HG03095 (cell line): ENCODE measurements at regions not wholly inside any gene's neighbourhood (a gene's known extent, or its start where the extent isn't known, plus 50 kb on each side); places are given as distances from the start of the nearest gene placed in this dataset.

Source experiments
- ATAC-seq: cut with Tn5 transposase; IDR thresholded peaks from one replicate; pipeline ENCODE4 v1.9.1; 2021; ENCODE audit warnings: moderate library complexity; ENCODE audit not compliant: unreplicated experiment

DNA sequence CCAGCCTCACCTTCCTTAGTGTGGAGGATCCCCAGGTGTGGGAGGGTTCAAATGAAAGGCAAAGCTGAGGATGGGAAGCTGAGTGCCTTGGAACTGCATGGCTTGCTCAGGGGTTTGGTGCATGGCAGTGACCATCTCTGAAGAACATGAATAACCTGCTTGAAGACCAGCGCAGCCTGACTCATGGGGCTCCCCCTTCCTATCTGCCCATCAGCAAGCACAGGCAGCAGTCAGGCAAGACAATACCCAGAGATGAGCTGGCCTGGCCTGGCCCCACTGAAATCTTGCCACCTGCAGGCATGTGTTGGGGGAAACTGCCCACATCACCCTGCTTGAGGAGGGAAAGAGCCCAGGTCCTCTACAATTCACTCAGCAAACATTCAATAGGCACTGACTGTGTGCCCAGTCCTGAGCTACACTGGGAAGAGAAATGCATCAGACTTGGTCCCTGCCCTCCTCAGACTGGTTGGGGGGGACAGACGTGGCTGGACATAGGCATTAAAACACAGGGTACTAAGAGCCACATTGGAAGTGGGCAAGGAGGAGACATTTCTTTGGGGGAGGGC is 105.0 kb upstream of the ALDH1B1 start:
- ATAC-seq, result no peak

DNA sequence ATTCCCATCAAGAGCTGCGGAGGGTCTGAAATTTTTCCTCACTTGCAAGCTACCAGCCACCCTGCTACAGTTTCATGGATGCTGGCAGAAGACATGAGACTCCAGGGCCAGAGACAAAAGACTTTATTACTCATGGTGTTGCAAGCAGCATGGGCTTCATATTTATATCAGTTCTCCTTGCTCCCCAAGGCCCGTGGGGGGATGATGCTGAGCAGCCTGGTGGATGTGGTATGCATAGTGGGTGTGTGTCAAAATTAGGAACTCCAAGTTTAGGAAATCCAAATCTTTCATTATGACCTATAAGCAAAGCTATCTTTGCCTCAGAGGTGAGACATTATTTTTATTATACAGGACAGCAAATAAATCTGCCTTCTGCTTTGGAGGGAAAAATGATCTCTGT is 105.7 kb upstream of the ALDH1B1 start:
- no peak for ATAC-seq

DNA sequence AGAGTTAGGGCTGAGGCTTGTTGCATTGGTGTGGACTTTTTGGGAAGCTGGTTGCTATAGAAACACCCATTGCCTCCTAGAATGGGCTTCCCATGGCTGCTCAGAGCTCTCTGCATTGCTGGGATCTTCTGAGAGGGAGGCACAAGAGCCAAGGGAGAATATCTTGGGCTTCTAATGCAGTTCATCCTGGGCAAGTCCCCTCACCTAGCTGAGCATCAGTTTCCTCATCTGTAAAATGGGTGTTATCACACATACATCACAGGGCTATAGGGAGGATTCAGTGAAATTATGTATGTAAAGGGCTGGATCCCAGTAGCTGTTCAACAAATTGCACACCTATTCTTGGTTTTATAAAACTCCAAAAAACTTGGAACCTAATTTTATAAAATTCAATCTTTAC is 106.1 kb upstream of the ALDH1B1 start:
- no peak for ATAC-seq

DNA sequence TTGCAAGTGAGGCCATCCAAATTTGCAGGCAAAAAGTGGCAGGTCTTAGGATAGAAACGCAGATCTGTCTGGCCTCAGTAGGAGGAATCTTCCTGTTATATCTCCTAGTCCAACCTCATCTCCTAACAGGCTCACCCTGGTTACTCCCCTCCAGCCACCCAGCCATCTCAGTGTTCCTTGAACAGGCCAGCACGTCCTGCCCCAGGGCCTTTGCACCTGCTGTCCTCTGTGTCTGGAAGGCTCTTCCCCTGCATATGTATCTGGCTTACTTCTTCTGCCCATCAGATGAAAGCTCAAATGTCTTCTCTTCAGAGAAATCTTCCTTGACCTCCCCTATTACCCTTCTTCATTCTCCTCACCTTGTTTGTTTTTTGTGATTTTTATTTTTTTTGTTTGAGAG is 107.3 kb upstream of the ALDH1B1 start:
- no peak for ATAC-seq

DNA sequence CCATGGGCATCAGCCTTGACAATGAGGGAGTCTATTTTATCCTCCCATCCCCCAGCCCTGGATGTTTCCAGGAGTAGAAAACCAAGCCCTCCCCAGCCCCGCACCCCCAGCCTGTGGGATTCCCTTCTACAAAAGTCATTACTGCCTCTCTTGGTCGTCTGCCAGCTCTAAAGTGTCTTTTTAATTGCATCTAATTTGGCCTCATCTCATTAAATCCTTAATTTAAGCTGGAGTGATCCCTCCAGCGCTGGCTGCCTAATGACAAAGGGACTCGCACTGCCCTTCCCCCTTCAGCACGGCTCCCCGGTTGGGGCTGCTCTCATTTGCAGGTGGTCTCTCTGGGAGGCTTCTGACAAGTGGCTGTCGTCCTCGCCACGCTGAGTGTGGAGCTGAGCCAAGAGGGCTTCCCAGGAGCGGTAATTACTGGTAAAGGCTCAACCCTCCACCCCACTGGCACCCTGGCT is 107.9 kb upstream of the ALDH1B1 start:
- no peak for ATAC-seq

DNA sequence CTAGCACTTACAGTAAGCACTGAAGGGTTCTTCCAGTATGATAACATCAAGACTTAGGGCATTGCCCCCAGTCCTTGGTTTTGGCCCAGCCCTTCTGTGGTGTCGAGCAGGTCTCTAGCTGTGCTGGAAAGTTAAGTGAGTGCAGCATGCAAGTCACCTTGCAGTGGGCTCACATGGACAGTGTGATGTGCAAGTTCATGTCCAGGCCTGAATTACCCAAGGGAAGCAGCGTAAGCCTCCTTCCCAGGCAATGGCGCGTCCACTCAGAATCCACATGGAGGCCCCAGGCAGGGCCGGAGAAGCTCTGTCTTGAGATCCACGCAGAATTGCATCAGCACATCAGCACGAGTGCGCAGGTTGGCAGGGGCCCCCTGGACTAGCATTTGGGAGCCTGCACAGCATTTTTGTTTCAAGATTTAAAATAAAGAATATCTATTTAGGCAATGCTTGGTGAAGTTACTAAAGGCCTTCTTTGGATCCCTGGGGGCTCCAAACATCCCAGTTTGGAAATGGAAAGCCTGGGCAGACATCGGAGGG is 108.4 kb upstream of the ALDH1B1 start:
- no peak for ATAC-seq

DNA sequence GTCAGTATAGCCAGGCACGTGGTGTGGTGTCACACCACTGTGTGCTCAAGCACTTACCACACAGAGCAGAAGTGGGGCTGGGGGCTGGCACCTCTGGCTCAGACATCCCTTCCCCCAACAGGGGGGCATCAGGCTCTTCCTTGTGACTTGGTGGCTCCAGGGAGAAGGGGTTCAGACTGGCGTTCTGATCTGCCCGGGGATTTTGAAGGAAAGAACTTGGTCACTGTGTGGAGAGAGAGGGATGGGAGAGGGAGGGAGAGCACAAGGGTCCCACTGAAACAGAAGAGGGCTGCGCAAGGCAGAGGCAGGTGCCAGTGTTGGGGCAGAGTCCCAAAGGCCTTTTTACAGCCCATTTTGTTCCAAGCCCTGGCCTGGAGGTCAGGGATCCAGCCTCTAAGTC is 109.7 kb upstream of the ALDH1B1 start:
- no peak for ATAC-seq

DNA sequence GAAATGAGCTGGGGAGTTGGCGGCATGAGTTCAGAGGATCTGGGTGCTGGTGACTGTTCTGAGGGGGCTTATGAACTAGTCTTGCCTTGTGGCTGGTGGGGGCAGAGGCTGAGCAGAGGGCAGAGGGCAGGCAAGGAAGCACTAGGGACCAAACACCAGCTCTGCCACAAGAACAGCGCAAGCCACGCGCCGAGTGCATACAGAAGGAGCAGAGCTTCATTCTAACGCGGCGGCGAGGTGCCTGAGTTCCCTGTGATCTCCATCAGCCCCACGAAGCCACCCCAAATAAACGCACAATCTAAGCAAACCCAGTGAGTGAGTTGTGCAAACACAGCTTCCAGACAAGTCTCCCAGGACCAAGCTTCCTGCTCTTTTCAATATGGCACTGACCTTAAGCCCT is 110.6 kb upstream of the ALDH1B1 start:
- ATAC-seq, result no peak

DNA sequence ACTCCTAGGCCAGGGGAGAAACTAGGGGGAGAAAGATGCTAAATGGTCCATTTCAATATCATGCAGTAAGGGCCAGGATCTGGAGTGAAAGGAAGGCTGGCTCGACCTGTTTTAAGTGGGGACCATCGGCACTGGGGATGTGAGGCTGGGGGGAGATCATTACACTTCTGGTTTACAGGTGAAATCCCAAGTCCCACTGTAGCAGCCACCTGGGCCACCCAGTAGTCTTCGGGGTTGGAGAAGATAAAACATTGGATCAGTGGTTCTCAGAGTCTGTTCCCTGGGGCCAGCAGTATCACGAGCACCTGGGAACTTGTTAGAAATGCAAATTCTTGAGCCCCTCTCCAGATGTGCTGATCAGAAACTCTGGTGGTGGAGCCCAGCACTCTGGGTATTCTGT is 111.3 kb upstream of the ALDH1B1 start:
- ATAC-seq, result no peak

DNA sequence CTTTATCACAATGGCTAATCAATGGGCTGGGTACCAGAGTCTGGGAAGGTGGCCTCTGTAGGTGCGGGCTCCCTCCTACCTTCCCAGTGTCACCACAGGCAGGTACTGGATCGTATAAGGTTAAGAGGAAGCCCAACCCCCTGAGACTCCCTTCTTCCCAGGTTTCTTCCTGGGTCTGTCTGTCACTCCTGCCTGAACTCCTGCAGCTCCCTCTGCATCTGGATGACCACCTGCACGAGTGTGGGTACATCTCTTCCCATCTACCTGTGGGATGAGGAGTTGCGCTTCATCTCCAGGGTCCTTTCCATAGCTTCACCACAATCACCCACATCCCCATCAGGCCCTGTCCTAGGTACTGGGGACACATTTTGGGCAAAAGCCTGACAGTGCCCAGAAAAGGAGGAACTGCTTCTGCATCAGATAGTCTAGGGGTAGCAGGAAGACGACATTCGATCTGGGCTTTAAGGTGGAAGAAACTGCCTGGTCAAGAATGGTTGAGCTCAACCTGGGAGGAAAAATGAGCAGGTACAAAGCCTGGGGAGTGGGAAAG is 112.2 kb upstream of the ALDH1B1 start:
- ATAC-seq, result no peak

DNA sequence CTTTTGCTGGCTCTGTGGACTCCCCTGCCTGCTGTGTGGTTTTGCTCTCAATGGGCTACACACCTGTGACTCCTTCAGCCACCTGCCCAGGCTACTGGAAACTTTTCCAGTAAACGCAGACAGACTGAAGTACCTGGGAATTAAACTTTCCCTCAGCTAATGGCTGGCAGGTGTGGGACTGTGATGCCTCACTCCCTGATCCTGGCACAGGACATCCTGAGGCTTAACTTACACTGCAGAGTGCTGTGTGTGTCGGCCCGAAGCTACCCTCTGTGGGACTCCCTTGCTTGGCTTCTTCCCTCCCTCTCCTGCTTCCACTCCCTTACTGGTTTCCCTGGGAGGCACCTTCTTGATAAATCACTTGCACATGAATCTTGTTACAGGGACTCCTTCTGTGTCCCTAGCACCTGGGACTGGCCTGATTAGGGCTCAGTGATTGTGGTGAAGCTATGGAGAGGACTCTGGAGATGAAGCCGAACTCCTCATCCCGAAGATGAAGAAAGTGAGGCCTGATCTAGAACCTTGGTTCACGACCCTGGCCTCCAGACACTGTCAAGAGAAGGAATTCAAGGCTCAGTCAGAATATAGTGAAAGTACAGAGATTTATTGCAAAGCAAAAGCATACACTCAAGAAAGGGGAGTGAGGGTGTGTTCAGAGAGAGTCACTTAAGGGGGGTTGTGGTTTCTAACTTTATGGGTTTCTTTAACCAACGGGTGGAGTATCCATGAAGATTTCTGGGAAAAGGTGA is 113.4 kb upstream of the ALDH1B1 start:
- no peak for ATAC-seq

DNA sequence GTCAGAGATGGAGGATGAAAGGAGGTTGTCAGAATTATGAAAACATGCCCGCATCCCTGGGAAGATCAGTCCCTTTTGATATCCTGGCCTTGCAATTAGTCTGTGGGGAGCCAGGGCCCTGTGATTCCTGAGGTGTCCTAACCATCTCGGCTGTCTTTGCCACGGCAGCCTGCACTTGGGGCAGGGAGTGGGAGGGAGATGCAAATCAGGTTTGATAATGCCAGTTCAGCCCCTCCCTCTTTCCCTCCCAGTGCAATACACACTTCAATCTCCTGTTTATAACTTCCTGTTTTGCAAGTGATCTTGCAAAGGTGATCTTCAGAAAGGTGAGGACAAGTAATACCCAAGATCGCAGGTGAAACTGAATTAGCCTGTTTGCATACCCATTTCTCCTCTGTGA is 114.0 kb upstream of the ALDH1B1 start:
- no peak for ATAC-seq

DNA sequence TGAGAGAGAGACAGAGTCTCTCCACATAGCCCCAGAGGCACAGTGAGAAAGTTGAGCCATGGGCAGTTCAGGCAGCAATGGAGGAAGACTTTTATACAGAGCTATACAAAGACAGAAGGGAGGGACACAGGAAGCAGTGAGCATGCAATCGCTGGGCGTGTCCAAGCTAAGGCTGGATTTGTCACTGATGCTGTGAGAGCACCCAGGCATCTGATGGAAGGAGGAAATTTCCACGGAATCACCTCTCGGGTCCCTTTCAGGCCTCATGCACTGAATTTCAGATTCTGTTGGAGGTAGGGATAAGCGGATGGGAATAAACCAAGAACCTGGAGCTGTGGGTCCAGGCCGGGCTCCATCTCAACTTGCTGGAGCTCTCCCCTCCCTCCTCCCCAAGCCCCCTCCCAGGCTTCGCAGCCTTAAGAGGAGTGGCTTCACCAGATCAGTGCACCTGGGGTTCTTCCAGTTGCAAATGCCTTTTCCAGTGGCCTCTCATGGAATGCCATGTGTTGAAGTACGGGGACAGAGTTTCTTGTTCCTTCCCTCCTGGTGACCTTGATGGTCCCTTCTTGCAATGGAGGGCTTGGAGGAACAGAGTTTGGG is 114.8 kb upstream of the ALDH1B1 start:
- no peak for ATAC-seq

DNA sequence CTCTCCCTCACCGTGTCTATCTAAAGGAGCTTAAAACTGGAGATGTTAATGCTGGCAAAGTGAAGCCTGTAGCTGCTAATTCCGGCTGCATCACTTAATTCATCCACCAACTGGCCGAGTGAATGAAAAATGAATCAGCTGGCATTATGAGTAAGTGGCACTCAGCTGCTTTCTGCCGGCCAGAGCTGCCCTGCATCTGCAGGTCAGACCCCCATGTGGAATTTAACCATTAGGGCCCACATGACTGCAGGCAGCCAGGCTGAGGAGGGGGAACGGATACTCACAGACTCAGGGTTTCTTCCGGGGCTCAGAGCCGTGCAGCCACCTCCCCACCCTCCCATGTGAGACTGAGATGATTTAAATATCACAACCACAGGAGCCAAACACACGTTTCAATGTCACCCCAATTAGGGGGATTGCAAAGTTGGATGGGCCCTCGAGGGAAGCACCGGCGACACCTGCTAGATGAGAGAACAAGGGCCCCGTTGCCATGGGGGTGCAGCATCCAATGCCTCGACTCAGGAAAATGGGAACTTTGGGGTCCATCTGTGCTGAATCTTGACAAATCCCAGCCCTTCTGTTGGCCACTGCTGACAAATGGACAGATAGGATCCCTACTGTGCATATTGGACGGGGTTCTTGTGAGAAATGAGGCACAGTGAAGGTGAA is 115.6 kb upstream of the ALDH1B1 start:
- no peak for ATAC-seq

DNA sequence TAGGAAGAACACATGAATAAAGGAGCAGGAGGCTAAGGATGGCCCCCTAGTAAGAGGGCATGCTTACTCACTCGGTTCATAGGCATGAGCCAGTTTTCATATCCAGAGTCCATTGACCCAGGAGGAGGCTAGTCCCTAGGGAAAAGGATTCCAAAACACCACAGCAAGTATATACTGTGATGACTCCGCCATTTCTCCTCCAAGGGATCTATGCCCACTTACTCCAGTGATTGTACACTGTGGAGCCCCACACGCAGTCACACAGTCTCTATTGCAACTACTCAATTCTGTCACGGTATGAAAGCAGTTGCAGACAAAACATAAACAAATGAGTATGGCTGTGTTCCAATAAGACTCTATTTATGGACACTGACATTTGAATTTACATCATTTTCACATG is 117.7 kb upstream of the ALDH1B1 start:
- ATAC-seq, result no peak

DNA sequence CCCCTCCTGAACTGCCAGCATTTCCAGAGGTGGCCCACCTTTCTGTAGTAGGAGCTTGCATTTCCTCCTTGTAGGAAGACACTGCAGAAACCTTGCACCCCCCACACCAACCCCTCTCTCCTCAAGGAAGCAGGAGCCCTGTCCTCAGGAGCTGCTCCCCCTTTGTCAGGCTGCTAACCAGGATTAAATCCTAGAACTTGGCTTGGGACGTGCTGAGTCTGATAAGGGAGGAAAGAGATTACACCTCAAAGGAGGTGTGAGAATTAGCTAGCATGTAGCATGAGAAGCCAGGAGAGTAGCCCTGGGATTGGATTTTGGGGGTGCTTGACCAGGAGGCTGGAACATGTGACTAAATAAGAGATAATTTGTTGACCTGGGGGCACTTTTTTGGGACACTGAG is 119.8 kb upstream of the ALDH1B1 start:
- ATAC-seq, result no peak

DNA sequence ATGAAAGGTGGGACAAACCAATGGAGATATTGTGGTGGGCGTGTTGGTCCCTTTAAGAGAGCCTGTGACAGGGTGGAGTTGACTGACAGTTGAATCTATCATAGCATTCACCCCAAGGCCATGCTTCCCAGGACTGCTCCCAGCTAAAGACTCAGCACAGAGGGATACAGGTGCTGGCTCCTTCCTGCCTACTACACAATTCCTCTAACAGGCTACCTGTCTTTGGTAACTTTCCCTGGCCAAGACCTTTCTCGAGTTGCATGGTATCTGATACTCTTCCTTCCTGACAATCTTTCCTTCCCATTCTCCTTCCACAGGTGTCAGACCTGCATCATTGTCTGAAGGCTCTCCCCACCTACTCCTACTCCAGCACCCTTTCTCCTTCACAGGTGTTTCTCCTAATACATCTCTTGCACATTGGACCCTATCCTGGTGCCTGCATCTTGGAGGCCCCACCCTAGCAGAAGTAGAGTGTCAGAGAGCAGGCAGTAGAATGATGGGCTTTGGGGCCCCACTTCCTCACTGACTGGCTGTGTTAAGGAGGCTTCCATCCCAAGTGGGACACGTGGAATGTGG is 120.7 kb upstream of the ALDH1B1 start:
- no peak for ATAC-seq

DNA sequence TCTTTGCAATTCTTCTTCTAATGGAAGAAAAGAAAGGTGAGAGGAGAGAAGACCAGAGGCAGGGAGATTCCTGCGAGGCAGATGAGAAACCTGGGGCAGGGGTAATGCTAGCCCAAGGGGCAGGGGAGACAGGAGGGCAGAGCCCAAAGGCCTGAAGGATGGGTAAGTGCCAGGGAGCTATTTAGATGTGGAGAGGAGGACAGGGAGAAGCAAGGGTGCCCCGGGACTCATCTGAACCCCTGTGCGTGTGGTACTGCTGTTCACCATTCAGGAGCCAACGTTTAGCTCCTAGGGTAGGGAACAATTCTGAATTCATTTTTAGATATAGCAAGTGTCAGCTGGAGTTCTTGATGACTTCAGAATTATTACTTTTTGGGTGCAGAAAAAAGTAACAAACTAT is 122.7 kb upstream of the ALDH1B1 start:
- no peak for ATAC-seq

DNA sequence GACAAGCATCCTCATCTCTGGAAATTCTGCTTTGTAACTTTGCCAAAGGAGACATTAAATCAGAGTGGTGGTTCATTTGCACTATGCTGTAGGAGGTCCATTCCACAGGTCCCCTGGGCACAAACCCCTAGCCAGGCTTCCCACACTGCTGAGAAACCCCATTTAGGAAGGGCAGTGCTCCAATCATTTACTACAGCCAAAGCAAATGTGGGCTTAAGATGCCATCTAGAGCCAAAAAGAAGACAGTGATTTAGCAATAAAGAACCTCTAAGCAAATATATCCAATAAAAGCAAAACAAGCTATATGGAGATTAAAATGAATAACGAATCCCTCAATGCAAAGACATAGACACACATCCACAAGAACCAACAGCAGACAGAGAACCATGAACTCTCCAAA is 129.0 kb upstream of the ALDH1B1 start:
- no peak for ATAC-seq

DNA sequence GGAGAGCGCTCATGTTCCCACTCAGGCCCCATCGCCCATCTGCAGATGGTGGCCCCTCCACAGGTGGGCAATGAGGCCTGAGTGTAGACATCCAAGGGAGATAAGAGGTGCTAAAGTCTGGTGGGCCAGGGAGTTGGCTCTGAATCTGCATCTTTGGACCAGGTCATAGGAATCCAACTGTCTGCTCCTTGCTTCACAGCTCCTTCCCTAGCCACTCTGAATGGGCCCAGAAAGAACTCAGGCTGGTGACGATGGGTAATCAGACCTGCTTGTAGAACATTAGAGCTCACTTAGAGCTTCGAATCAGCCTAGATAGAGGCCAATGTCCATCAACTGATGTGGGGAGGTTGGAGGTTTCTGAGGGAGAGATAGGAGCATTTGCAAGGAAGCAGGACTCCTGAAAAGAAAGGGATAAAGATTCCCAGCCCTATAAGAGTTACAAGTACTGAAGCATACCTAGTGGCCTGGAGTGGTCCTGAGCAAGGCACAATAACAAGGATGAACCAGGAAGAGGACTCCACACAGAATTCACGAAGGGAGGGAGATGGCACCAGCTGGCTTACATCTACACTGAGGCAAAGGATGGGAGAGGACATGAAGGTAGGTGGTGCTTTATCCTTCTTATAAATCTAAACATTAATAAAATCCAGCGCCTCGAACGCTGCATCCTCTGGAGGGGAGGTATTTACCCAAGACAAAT is 132.8 kb upstream of the ALDH1B1 start:
- no peak for ATAC-seq
